K562 (cell line): ENCODE measurements at regions not wholly inside any gene's neighbourhood (a gene's known extent, or its start where the extent isn't known, plus 50 kb on each side); places are given as distances from the start of the nearest gene placed in this dataset.

Experiments
- ATAC-seq: fragments of 200-7000 bp; cut with Tn5 transposase; 3 replicates; pipeline ENCODE4 v1.9.1; 2020; ENCODE audit warnings: moderate library complexity
- BruUV-seq: library from RNA; stranded (reverse); fragments of 400-500 nt; replicated peaks from 2 replicates; lab custom pipeline; 2021; lab: Mats Ljungman, UMichigan
- CTCF ChIA-PET: fragments of 300-600 bp; formaldehyde crosslinking; extraction: SDS; loops from one replicate; lab custom pipeline; 2021; ENCODE audit warnings: low intra/inter-chr PET ratio; lab: Yijun Ruan, JAX
- POLR2A ChIA-PET: fragments of 300-600, 350-650 bp; sonication (Branson Sonifier 250); formaldehyde crosslinking; extraction: SDS; loops from one replicate; lab custom pipeline; 2021; ENCODE audit warnings: antibody characterized with exemption, inconsistent platforms; lab: Yijun Ruan, JAX
- DNase-seq, 4 experiments: peaks; one replicate each; pipeline versions ENCODE4 v3.0.0 to v3.0.0-alpha.2; 2011 to 2018; ENCODE audit warnings: low spot score in 3 of 4, mixed read lengths in 3 of 4; ENCODE audit errors: extremely low read depth in 1 of 4
- FAIRE-seq: peaks from 2 replicates; lab custom pipeline; 2011; peaks lifted over from hg19 to GRCh38; lab: Jason Lieb, UNC
- H2AFZ ChIP-seq: 2 replicates; pipeline ENCODE4 v1.6.0; 2011; ENCODE audit warnings: low read depth, low read length, control low read depth, inconsistent platforms
- H3K27ac ChIP-seq: fragments of 200-600 bp; 3 replicates; pipeline ENCODE4 v1.8.0; 2011; ENCODE audit warnings: low read depth, mild to moderate bottlenecking, control low read depth, inconsistent platforms, low read length, moderate library complexity, mixed read lengths; ENCODE audit errors: extremely low read depth
- H3K27me3 ChIP-seq, 2 experiments: fragments of 300-600 bp in 1 of 2; 2 replicates in 1 of 2; 3 replicates in 1 of 2; pipeline versions ENCODE4 v1.6.0 to v1.8.0; 2011; ENCODE audit warnings: inconsistent platforms in 2 of 2, low read length in 2 of 2, mild to moderate bottlenecking in 1 of 2, mixed read lengths in 1 of 2, moderate library complexity in 1 of 2; ENCODE audit not compliant: control insufficient read depth in 2 of 2, insufficient read depth in 2 of 2
- H3K36me3 ChIP-seq: fragments of 300-600 bp; 3 replicates; pipeline ENCODE4 v1.8.0; 2011; ENCODE audit warnings: mild to moderate bottlenecking, low read length, inconsistent platforms; ENCODE audit not compliant: control insufficient read depth, insufficient read depth
- H3K4me1 ChIP-seq, 2 experiments: fragments of 200-600 bp in 1 of 2; replicated peaks in 1 of 2; 2 replicates in 1 of 2; 3 replicates in 1 of 2; pipeline versions ENCODE4 v1.5.1 to v1.8.0; 2011; ENCODE audit warnings: inconsistent platforms in 2 of 2, low read length in 2 of 2, mild to moderate bottlenecking in 1 of 2, mixed read lengths in 1 of 2, moderate library complexity in 1 of 2; ENCODE audit not compliant: control insufficient read depth in 2 of 2, insufficient read depth in 2 of 2
- H3K4me2 ChIP-seq: 2 replicates; pipeline ENCODE4 v1.6.1; 2011; ENCODE audit warnings: low read length, control low read depth, inconsistent platforms, mixed read lengths; ENCODE audit not compliant: insufficient read depth
- H3K4me3 ChIP-seq: fragments of 200-600 bp; sonication (generic), shearing (Covaris generic); 2 replicates; pipeline ENCODE4 v1.5.1; 2016; ENCODE audit warnings: control low read depth, inconsistent platforms
- H3K79me2 ChIP-seq: fragments of 200-600 bp; 3 replicates; pipeline ENCODE4 v1.8.0; 2011; ENCODE audit warnings: low read length, inconsistent platforms; ENCODE audit not compliant: control insufficient read depth, insufficient read depth
- H3K9ac ChIP-seq, 2 experiments: 2 replicates each; pipeline versions ENCODE4 v1.6.0 to v1.6.1; 2011; ENCODE audit warnings: low read depth in 2 of 2, low read length in 2 of 2, control low read depth in 1 of 2, inconsistent platforms in 1 of 2, mild to moderate bottlenecking in 1 of 2, mixed read lengths in 1 of 2; ENCODE audit not compliant: insufficient read depth in 1 of 2
- H3K9me1 ChIP-seq: one replicate; pipeline ENCODE4 v1.6.0; 2011; ENCODE audit warnings: inconsistent platforms, mild to moderate bottlenecking, low read length, moderate library complexity; ENCODE audit not compliant: control insufficient read depth, insufficient read depth
- H3K9me3 ChIP-seq: replicated peaks from 2 replicates; pipeline ENCODE4 v1.5.1; 2011; ENCODE audit warnings: low read depth, low read length, inconsistent platforms; ENCODE audit not compliant: control insufficient read depth, insufficient read depth
- H4K20me1 ChIP-seq: replicated peaks from 2 replicates; pipeline ENCODE4 v1.6.1; 2011; ENCODE audit warnings: low read length, inconsistent platforms, mixed read lengths; ENCODE audit not compliant: control insufficient read depth, insufficient read depth
- AFF4 ChIP-seq: sonication (generic); formaldehyde crosslinking; IDR thresholded peaks from 2 replicates; pipeline ENCODE4 v1.8.0; 2023; ENCODE audit warnings: mild to moderate bottlenecking, missing genetic modification reagents
- BRF2 ChIP-seq: IDR thresholded peaks from 3 replicates; pipeline ENCODE4 v1.6.1; 2011; ENCODE audit warnings: borderline replicate concordance, mild to moderate bottlenecking; ENCODE audit not compliant: insufficient read length, insufficient read depth
- CREB5 ChIP-seq: fragments of 250-450 bp; sonication (Bioruptor Pico); IDR thresholded peaks from 2 replicates; pipeline ENCODE4 v1.5.0; 2020; ENCODE audit warnings: mild to moderate bottlenecking
- CTBP1 ChIP-seq: fragments of 450-650 bp; IDR thresholded peaks from 2 replicates; pipeline ENCODE4 v1.6.1; 2016; ENCODE audit warnings: borderline replicate concordance
- DACH1 ChIP-seq: fragments of 450-650 bp; IDR thresholded peaks from 2 replicates; pipeline ENCODE4 v1.6.1; 2018; ENCODE audit not compliant: partially characterized antibody
- MAFG ChIP-seq: fragments of 450-650 bp; conservative IDR thresholded peaks from 2 replicates; pipeline ENCODE4 v1.6.1; 2016; ENCODE audit warnings: missing genetic modification characterization, missing compliant biosample characterization
- MCM3 ChIP-seq: fragments of 450-650 bp; IDR thresholded peaks from 2 replicates; pipeline ENCODE4 v1.6.1; 2016
- NFYB ChIP-seq: IDR thresholded peaks from 2 replicates; pipeline ENCODE4 v1.6.1; 2011; ENCODE audit warnings: mild to moderate bottlenecking, moderate library complexity; ENCODE audit not compliant: insufficient read length; ENCODE audit errors: extremely low read depth
- PCBP1 ChIP-seq: fragments of 200-400 bp; formaldehyde crosslinking; IDR thresholded peaks from 2 replicates; pipeline ENCODE4 v1.6.1; 2018; ENCODE audit warnings: mild to moderate bottlenecking, low read depth, low read length; ENCODE audit not compliant: poor library complexity, severe bottlenecking
- SETDB1 ChIP-seq: IDR thresholded peaks from one replicate; pipeline ENCODE4 v1.6.1; 2012; ENCODE audit warnings: low read length, control low read depth, inconsistent platforms
- ZNF140 ChIP-seq: fragments of 250-450 bp; sonication (Bioruptor Pico); IDR thresholded peaks from 2 replicates; pipeline ENCODE4 v1.8.0; 2021; ENCODE audit warnings: moderate library complexity, mild to moderate bottlenecking, inconsistent platforms
- WGBS: fragments of 100-300 bp; shearing (Covaris generic); methylation state at CpG from one replicate; pipeline ENCODE4 v1.1.6; 2016; ENCODE audit warnings: low coverage, mixed read lengths; ENCODE audit not compliant: insufficient coverage; ENCODE audit errors: missing lambda C conversion rate; 5-methylcytosine and 5-hydroxymethylcytosine counted together
- in situ Hi-C: fragments of 300-500 bp; cut with MboI; formaldehyde crosslinking; loops from 4 replicates; pipeline ENCODE4 v1.15.0; 2018; ENCODE audit warnings: inconsistent platforms, mixed read lengths
- intact Hi-C: fragments of 100-400 bp; cut with micrococcal nuclease; formaldehyde crosslinking; loops from 2 replicates; pipeline ENCODE4 v1.14.2; 2022
- TF ChIP-seq, protein P1 (sequence below): fragments of 450-650 bp; conservative IDR thresholded peaks from 2 replicates; pipeline ENCODE4 v1.6.1; 2016; ENCODE audit warnings: missing genetic modification characterization, low read depth, mild to moderate bottlenecking, missing compliant biosample characterization, moderate library complexity

- no peaks in the 10 kb centered on the region for H3K9me3 ChIP-seq
- in situ Hi-C loops (no loop called here), intact Hi-C loops (no loop called here)
- no peaks in the 10 kb centered on the region for H3K9me1 ChIP-seq
- H4K20me1 ChIP-seq, result no peaks in the 10 kb centered on the region
- no peak overlapping the region for H2AFZ ChIP-seq
- no peaks in the 10 kb centered on the region for H3K79me2 ChIP-seq
- H3K4me3 ChIP-seq, result no peak overlapping the region
- BruUV-seq, result no TSS peak
- H3K4me2 ChIP-seq, result no peak overlapping the region
- 0% methylated on average over 3 of the region's 3 CpGs for WGBS
- DNase-seq (no peak), ATAC-seq (no peak), FAIRE-seq (no peak)
- H3K4me1 ChIP-seq, result no peaks in the 10 kb centered on the region
- CTCF ChIA-PET, result no interaction called here
- H3K9ac ChIP-seq, result no peak overlapping the region
- POLR2A ChIA-PET, result no interaction called here
- no peaks in the 10 kb centered on the region for H3K36me3 ChIP-seq
- H3K27me3 ChIP-seq, result no peaks in the 10 kb centered on the region; a peak in 2 of 5 replicates
- H3K27ac ChIP-seq, result no peak overlapping the region
- no peak for TF ChIP-seq AFF4 (CRISPR knock-in tag)
- no peak for TF ChIP-seq NFYB
- TF ChIP-seq ZNF140 (CRISPR knock-in tag), result no peak
- TF ChIP-seq SETDB1, result no peak
- TF ChIP-seq, protein P1, sequence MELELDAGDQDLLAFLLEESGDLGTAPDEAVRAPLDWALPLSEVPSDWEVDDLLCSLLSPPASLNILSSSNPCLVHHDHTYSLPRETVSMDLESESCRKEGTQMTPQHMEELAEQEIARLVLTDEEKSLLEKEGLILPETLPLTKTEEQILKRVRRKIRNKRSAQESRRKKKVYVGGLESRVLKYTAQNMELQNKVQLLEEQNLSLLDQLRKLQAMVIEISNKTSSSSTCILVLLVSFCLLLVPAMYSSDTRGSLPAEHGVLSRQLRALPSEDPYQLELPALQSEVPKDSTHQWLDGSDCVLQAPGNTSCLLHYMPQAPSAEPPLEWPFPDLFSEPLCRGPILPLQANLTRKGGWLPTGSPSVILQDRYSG (tag), result no peak
- TF ChIP-seq CTBP1, result no peak
- no peak for TF ChIP-seq DACH1
- no peak for TF ChIP-seq CREB5 (CRISPR knock-in tag)
- no peak for TF ChIP-seq PCBP1
- no peak for TF ChIP-seq MCM3
- TF ChIP-seq BRF2, result no peak
- TF ChIP-seq MAFG (tag), result no peak
These were observed 214.2 kb upstream of the NPY start for GRCh38 chr7:24069751-24070150.
